ENCODE measurements at regions not wholly inside any gene's neighbourhood (a gene's known extent, or its start where the extent isn't known, plus 50 kb on each side); places are given as distances from the start of the nearest gene placed in this dataset.

DNA sequence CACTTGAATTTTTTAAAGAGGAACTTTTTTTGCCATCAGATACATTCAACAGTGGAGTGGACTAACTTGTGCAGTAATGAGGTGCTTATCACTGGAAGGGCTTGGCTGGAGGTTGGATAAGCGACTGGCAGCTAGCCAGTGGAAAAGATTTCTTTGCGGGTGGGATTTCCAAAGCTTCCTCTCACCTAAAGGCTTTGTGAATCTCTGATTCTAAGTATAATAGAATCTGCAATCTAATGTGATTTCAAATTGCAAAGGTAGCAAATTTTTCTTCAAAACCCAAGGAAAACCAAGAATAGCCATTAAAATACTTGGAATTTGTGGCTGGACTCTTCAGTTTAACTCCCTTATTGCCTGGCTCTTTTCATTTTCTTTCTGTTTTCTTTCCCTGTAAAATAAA lies 460.4 kb upstream of the MARCKS start:
- no peak for TF ChIP-seq EZH2 (IDR thresholded peaks at IDR 0.05; ENCODE audit: insufficient read depth, low read length)
- TF ChIP-seq, protein P1, sequence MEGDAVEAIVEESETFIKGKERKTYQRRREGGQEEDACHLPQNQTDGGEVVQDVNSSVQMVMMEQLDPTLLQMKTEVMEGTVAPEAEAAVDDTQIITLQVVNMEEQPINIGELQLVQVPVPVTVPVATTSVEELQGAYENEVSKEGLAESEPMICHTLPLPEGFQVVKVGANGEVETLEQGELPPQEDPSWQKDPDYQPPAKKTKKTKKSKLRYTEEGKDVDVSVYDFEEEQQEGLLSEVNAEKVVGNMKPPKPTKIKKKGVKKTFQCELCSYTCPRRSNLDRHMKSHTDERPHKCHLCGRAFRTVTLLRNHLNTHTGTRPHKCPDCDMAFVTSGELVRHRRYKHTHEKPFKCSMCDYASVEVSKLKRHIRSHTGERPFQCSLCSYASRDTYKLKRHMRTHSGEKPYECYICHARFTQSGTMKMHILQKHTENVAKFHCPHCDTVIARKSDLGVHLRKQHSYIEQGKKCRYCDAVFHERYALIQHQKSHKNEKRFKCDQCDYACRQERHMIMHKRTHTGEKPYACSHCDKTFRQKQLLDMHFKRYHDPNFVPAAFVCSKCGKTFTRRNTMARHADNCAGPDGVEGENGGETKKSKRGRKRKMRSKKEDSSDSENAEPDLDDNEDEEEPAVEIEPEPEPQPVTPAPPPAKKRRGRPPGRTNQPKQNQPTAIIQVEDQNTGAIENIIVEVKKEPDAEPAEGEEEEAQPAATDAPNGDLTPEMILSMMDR (IDR thresholded peaks at IDR 0.05; ENCODE audit: insufficient read depth, low read depth, low read length) = no peak
